ENCODE measurements at regions not wholly inside any gene's neighbourhood (a gene's known extent, or its start where the extent isn't known, plus 50 kb on each side); places are given as distances from the start of the nearest gene placed in this dataset.

DNA sequence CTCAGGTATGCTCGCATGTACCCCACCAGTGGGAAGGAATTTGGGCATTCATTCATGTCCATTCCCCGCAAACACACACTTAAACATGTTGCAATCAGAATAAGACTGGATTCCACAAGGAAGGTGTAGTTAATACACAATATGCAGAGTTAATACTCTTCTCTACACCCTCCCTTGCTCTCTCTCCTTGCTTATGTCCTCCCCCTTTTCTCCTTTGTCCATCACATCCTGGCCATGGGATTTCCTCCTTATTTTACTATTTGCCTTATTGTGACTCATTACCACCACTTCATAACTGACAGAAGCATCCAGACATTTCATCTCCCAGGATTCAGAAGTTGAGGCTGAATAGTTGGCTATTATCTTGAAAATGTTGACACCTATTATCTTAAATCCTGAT is 473.8 kb upstream of the SPHKAP start:
- no peak for DNase-seq (ENCODE audit: low read depth, low spot score)

DNA sequence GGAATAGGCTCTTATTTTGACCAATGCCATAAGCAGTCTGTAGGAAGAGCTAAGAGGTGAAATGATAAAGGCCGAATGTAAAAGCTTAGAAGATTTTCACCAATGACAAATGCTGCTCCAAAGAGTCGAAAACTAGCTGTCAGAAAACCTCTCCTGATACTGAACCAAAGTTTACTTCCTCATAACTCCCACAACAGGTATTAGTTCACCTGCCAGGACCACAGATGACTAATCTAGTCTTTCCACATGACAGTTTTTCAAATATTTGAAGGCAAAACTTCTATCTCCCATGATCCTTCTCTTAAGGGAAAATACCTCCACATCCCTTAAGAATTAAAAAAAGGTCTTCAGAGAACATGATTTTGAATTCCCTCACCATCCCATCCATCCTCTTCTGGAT is 473.2 kb upstream of the SPHKAP start:
- DNase-seq (ENCODE audit: low read depth, low spot score) = no peak

DNA sequence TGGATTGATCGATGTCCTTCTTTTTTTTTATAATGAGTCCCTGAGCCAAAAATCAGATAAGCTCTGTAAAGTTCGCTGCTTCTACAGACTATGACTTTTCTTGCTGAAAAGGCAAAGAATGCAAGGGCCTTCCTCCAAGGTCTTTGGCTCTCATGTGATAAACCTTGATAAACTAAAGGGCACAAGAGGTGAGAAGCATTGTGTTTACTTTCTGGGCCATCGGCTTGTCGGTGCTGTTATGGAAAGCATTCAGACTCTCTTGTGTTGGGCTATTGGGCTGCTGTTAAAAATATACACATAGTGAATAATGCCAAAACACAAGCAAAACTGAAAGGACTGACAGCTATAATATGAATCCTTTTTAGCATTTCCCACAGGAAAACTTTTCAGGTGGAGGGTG is 472.4 kb upstream of the SPHKAP start:
- DNase-seq (ENCODE audit: low read depth, low spot score) = no peak

DNA sequence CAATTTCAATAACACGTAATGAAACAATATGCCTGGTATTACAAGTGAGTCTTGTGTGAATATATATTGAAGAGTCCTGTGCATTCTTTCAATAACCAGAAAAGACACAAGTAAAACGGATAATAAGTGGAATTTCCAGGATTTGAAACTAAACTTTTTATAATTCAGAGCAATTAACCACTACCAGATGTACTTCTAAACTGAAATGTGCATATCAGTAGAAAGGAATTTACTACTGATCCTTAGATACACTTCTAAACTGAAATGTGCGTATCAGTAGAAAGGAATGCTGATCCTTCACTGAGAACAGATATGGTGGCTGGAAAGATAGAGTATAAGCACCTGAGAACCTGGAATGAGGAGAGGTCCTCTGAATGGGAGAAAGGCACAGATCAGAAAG is 470.9 kb upstream of the SPHKAP start:
- DNase-seq (ENCODE audit: low read depth, low spot score) = no peak

DNA sequence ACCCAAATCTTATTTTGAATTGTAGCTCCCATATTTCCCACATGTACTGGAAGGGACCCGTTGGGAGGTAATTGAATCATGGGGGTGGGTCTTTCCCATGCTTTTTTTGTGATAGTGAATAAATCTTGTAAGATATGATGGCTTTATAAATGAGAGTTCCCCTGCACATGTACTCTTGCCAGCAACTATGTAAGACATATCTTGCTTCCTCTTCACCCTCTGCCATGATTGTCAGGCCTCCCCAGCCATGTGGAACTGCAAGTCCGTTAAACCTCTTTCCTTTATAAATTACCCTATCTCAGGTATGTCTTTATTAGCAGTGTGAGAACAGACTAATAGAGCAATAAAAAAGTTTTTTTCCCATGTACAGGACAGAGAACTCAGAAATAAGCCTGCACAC is 468.4 kb upstream of the SPHKAP start:
- DNase-seq (ENCODE audit: low read depth, low spot score) = no peak

DNA sequence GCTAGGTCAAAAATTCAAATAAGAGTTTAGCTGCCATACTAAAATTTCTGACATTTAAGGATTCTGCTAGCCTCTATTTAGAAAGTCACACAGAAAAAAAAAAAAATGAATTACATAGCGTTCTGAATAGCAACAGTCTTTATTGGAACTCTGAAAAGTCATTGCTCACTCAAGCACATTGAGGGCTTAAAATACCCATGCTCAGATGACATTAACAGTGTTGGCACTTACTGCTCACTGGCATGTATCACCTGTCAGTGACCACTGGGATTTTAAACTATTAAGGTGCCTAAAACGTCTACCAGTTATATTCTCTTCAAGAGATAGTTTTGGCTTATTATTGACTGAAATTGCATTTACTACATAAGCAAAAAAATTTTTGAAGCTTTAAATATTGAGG is 468.0 kb upstream of the SPHKAP start:
- DNase-seq (ENCODE audit: low read depth, low spot score) = no peak

DNA sequence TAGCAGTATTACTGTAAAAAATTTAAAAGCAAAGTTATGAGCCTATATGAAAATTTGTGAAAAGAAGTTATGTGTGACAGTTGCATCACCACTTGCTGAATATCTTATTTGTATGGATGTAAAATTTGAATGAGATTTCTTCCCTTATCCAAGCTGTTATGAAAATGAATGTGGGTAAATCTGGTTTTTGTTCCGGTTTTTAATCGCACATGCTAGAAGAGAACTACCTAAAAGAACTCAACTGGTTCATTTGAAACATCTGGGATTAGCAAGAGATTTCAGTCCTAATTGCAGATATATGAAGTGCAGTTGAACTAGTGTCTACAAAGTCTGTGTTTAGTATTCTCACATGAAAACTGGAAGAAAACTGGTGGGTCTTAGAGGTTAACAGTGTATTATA is 467.1 kb upstream of the SPHKAP start:
- no peak for DNase-seq (ENCODE audit: low read depth, low spot score)

DNA sequence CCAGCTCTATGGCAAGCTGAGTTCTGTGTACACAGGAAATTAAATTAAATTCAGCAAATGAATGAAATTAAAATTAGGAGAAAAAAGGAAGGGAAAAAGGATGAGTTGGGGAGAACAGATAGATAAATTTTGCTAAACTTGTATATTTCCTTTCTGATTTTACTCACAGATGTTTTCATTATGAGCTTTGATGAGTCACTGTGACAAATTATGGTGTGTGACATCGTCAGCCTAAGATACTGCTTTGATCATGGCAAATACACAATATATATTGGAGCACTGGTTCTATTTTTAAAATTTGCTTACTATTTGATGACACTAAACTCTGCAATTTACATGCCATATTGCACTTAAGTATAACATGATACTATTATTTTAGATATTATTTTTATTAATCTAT is 464.6 kb upstream of the SPHKAP start:
- no peak for DNase-seq (ENCODE audit: low read depth, low spot score)

DNA sequence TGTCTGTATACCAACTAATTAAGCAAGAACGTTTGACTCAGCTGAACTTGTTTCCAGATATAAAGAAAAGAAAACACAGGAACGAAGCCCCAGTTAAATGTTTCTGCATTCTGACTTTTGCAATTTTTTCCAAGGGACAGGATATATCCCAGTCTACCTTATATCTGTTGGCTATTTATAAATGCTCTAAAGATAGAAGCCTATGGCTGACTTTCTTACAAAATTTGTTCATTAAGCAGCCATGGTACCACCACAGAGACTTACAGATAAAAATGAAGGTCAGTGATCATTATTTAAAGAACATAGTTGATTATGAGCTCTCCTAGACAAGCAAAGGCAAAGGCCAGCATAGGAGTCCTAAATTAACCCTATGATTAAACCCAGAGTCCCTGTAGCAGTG is 462.7 kb upstream of the SPHKAP start:
- DNase-seq (ENCODE audit: low read depth, low spot score) = no peak

DNA sequence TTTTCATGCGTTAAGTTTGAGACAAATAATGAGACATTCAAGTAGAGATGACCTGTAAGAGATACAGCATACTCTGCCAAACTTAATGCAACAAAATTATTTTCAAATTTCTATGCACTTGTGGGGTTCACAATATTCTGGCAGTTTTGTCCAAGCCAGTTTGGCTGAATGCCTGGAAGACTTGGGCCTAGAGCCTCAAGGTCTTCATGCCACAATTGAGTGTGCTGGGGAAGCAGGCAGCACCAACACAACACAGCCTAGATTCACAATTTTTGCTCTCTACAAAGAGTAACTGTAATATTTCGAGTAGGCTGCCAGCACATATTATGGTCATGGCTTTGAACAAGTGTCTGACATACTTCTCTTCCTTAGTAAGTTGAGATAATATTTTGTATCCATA is 461.4 kb upstream of the SPHKAP start:
- no peak for DNase-seq (ENCODE audit: low read depth, low spot score)

DNA sequence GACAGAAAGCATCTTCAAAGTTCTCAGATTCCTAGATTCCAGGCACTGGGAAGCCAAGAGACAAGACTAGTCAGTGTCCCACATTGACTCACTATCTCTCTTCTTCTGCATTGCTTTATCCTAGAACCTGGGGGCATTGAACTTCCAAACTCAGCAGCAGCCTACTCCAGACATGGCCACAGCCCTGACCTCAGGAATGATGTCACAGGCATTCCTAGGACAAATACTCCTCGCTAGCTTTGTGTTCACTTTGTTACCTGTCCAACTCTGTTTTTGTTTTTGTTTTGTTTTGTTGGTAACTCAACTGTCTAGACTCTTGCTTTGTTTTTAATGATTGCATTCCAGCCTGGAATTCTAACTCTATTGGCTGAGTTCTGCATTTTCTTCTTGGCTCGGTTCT is 449.3 kb upstream of the SPHKAP start:
- no peak for DNase-seq (ENCODE audit: low read depth, low spot score)

DNA sequence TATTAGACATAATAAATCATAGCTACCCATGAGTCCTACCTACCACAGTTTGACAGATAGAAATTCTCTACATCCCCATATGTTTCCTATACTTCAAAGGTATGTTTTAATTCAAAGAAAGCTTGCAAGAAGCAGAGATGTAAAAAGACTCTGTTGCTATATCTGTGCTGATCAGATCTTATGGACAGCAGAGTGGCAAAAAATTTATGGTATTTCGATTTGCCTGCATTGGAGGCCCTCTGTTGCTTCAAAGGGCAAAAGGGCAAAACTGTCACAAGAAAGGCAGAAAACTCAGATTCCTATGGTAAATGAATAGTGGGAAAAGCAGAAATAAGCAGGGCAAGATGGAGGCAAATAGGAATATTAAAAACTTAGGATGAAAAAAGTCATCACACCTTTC is 447.8 kb upstream of the SPHKAP start:
- no peak for DNase-seq (ENCODE audit: low read depth, low spot score)

DNA sequence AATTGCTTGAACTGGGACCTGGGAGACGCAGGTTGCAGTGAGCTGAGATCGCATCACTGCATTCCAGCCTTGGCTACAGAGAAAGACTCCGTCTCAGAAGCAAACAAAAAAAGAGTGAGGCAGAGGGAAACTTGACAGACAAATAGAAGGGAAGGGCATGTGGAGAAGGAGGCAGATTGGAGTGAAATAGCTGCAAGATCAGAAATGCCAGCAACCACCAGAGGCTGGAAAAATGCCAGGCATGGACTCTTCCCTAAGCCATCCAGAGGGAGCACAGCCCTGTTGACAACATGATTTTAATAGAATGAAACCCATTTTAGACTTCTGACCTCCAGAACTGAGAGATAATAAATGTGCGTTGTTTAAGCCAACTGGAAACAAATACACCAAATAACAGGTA is 447.2 kb upstream of the SPHKAP start:
- DNase-seq (ENCODE audit: low read depth, low spot score) = no peak

DNA sequence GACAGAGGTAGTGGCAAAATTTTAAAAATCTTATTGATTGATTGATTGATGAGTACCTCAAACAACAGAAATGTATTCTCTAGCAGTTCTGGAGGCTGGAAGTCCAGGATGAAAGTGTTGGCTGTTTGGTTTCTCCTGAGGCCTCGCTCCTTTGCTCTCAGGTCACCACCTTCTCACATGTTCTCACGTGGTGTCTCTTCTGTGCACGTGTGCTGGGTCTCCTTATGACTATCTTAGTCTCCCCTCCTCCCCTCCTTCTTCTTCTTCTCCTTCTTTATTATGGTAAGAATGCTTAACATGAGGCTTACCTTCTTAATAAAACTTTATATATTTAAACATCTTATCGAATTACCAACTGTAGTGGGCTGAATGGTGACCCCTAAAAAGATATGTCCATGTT is 446.0 kb upstream of the SPHKAP start:
- no peak for DNase-seq (ENCODE audit: low read depth, low spot score)

DNA sequence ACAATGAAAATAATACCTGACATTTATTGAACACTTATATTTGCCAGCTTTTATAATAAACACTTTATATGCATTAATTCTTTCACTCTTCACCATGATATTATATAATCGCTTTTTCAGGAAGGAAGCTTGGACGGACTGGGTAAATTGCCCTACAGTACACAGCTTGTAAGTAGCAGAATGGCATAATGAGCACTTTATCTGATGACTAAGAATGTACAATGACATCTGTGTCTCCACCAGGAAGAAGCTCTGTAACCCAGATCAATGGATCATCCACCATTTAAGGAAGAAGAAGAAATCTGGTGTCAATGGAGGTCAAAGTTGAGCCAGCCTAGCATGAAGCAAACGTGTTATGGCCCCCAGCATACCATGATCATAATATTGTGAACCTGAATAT is 444.0 kb upstream of the SPHKAP start:
- no peak for DNase-seq (ENCODE audit: low read depth, low spot score)

DNA sequence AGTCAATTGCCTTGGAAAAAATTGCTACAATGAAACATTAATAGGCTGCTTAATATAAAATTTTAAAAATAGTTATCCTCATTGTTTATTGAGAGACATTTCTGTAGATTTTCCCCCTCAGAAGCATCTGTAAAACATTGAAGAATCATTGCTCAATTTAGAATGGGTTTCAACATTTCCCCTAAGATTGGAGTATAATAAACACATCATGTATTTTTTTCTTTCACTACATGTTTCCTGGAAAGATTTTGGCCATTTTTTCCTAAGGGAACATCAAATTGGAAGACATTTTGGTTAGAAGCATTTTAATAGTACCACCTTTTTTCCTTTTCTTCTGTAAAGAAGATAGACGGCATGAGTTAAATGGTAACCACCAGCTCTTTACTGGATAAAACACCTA is 443.2 kb upstream of the SPHKAP start:
- no peak for DNase-seq (ENCODE audit: low read depth, low spot score)

DNA sequence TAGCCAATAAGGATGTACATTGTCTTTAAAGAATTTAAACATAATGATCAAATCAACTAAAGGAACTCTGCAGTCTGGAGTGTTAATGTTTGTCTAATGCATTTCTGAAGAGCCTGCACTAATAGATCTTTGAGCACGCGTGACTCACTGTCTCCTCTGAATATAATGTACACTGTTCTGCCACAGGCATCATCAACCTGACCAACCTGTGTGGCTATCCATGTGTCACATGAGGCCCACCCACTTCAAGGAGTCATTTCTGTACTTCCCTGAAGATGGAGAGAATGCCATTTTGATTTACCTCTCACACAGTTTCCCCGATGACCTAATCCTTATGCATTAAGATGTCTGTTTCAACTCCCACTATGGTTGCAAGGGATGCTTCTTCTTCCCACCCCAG is 434.0 kb upstream of the SPHKAP start:
- DNase-seq (ENCODE audit: low read depth, low spot score) = no peak

DNA sequence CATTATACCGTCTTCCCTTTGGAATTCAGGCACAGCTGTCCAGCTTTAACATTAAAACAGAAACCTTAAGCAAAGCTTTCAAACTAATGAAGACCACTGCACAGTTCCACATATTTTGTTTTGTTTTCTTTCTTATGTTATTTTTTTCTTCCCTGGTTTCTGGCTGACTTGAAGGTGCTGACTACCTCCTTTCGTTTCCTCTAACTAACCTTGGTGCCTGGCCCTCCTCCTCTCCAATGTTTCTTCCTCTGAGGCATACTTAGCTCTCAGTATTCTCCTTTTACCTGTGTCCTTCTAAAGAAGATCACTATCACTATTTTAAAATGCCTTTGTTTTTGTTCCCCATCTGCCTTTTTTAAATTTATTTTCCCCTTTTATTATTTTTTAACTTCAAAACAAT is 433.3 kb upstream of the SPHKAP start:
- DNase-seq (ENCODE audit: low read depth, low spot score) = no peak

DNA sequence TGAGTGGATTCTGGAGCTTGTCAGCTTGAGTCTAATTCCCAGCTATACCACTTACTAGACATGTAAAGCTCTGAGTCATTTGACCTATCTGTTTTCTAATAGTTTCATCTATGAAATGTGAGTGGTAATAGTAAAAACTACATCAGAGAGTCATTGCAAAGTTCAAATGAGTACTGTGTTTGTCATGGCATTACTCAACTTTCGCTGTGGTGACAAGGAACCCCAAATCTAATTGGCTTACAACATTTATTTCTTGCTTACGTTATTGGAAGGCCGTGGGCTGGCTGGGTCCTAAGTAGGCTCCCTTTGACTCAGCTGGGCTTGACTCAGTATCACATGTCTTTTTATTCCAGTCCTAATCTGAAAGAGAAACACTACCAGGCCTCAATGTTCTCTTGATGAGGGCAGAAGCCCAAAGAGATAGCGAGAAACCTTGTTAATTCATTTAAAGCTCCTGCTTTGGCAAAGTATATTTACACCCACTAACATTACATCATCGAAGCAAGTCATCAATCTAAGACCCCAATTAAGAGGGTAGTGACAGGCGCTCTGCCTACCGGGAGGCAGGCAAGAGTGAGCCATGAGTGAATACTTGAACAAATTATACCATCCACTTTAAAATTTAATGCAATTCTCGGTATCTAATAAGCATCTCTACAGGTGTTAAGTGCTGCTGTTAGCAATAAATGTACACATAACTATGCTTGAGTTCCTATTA is 431.8 kb upstream of the SPHKAP start:
- DNase-seq (ENCODE audit: low read depth, low spot score) = no peak

DNA sequence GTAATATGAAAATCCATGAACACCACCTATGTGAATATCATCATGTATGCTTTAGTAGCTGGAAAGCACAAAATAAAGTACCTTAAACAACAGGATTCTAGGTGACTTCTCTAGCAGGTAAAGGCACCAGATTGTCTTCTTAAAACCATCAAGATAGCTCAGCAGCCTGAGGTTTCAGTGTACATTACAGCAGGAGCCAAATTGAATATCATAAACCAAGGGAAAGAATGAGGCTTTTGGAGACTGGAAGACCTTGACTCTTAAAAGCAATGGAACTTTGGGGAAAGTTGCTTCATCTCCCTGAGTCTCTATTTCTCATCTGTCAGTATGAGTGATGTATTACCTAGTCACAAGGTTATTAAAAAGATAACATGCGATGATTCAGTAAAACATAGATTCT is 429.7 kb upstream of the SPHKAP start:
- DNase-seq (ENCODE audit: low read depth, low spot score) = no peak

DNA sequence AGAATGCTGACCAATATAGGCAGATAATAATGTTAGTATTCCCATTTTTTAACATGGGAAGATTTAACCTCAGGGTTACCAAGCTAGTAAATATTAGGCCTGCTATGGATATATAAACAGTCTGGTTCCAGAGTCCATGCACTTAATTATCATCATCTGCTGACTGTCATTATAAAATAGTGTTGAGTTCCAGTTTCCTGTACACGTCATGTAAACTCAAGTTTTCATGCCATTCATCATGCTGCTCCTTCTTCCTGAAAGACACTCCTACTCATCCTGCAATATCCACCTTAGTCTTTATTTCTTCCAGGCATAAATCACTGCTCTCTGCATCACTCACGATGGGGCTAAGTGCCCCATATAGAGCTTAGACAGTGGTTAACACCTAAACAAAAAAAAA is 420.8 kb upstream of the SPHKAP start:
- no peak for DNase-seq (ENCODE audit: low read depth, low spot score)

DNA sequence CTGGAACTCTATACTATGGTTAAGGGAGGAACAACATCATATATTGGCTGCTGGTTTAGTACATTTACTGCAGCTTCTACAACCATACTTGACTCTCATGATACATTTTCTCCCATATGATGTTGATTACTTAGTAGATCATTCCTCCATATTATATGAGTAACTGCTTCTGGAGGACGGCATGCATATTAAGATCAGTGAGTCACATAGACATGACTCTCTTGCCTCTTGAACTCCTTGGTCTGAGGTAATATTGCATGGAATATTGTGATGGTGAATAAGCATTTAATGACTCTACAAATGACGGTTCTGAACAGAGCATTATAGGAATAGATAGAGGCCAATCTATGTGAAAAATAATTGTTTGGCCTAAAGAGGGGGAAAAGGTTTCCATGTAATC is 418.8 kb upstream of the SPHKAP start:
- DNase-seq (ENCODE audit: low read depth, low spot score) = no peak

DNA sequence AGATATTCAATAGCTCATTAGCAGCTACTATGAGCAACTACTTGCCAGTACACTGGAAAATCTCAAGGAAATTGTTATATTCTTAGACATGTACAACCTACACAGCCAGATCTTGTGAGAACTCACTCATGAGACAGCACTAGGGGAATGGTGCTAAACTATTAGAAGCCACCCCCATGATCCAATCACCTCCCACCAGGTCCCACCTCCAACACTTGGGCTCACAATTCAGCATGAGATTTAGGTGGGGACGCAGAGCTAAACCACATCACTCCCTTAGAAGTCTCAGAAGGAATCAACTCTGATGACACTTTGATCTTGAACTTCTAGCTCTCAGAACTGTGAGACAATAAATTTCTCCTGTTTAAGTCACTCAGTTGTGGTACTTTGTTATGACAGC is 418.3 kb upstream of the SPHKAP start:
- no peak for DNase-seq (ENCODE audit: low read depth, low spot score)

DNA sequence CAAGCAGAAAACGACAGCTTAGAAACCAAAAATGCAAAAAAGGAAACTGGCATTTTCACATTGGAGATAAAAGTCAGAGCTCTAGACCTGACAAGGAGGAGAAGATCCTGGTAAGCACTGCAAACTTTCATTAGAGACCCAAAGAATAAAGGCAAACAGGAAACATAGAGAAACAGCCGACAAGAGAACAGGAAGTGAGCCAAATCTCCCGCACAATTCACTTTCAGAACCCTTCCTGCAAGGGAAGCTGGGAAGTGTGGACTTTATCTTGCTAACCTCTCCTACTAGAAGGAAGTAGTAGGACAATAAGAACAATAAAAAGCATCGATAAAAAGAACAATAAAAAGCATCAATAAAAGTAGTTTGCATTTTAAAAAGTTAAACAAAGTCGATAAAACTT is 417.8 kb upstream of the SPHKAP start:
- DNase-seq (ENCODE audit: low read depth, low spot score) = no peak

Data from ELF-1 (cell line).